Rectal smooth muscle tissue (tissue), 1 donor: ENCODE measurements at regions not wholly inside any gene's neighbourhood (a gene's known extent, or its start where the extent isn't known, plus 50 kb on each side); places are given as distances from the start of the nearest gene placed in this dataset.

ENCODE experiments used
- H3K27ac ChIP-seq: one replicate; pipeline ENCODE4 v1.7.0; 2013; ENCODE audit warnings: low read depth, low read length, inconsistent platforms
- H3K27me3 ChIP-seq: one replicate; pipeline ENCODE4 v1.7.0; 2013; ENCODE audit warnings: low read length; ENCODE audit not compliant: control insufficient read depth, insufficient read depth
- H3K36me3 ChIP-seq: one replicate; pipeline ENCODE4 v1.7.0; 2013; ENCODE audit warnings: low read length; ENCODE audit not compliant: control insufficient read depth, insufficient read depth
- H3K4me1 ChIP-seq: one replicate; pipeline ENCODE4 v1.7.0; 2013; ENCODE audit warnings: low read length; ENCODE audit not compliant: control insufficient read depth, insufficient read depth
- H3K4me3 ChIP-seq: one replicate; pipeline ENCODE4 v1.7.0; 2013; ENCODE audit warnings: low read length
- H3K9ac ChIP-seq: one replicate; pipeline ENCODE4 v1.7.0; 2013; ENCODE audit warnings: low read length

GRCh38 chr16:80084614-80085013 is 456.2 kb upstream of the DYNLRB2 start:
- H3K9ac ChIP-seq = no peak overlapping the region
- H3K36me3 ChIP-seq = no peaks in the 10 kb centered on the region
- no peaks in the 10 kb centered on the region for H3K4me1 ChIP-seq
- no peaks in the 10 kb centered on the region for H3K27me3 ChIP-seq
- no peak overlapping the region for H3K27ac ChIP-seq
- H3K4me3 ChIP-seq = no peak overlapping the region

- H3K36me3 ChIP-seq = no peaks in the 10 kb centered on the region
- no peak overlapping the region for H3K27ac ChIP-seq
- no peak overlapping the region for H3K4me3 ChIP-seq
- no peak overlapping the region for H3K9ac ChIP-seq
- no peaks in the 10 kb centered on the region for H3K4me1 ChIP-seq
- H3K27me3 ChIP-seq = no peaks in the 10 kb centered on the region
Measured at GRCh38 chr16:80084163-80084562, 456.6 kb upstream of the DYNLRB2 start.

GRCh38 chr16:80082906-80083305 is 457.9 kb upstream of the DYNLRB2 start:
- no peak overlapping the region for H3K27ac ChIP-seq
- no peaks in the 10 kb centered on the region for H3K4me1 ChIP-seq
- H3K9ac ChIP-seq = no peak overlapping the region
- H3K36me3 ChIP-seq = no peaks in the 10 kb centered on the region
- no peak overlapping the region for H3K4me3 ChIP-seq
- no peaks in the 10 kb centered on the region for H3K27me3 ChIP-seq

GRCh38 chr16:80081846-80082245 is 458.9 kb upstream of the DYNLRB2 start:
- Histone ChIP-seq H3K4me1 (no peaks in the 10 kb centered on the region), H3K27ac (no peak overlapping the region), H3K27me3 (no peaks in the 10 kb centered on the region), H3K36me3 (no peaks in the 10 kb centered on the region), H3K9ac (no peak overlapping the region), H3K4me3 (no peak overlapping the region)

- Histone ChIP-seq H3K4me1 (no peaks in the 10 kb centered on the region), H3K4me3 (no peak overlapping the region), H3K36me3 (no peaks in the 10 kb centered on the region), H3K27me3 (no peaks in the 10 kb centered on the region), H3K9ac (no peak overlapping the region), H3K27ac (no peak overlapping the region)
Measured at GRCh38 chr16:80080287-80080851, 460.4 kb upstream of the DYNLRB2 start.

- no peak overlapping the region for H3K4me3 ChIP-seq
- H3K27ac ChIP-seq = no peak overlapping the region
- no peaks in the 10 kb centered on the region for H3K27me3 ChIP-seq
- no peaks in the 10 kb centered on the region for H3K4me1 ChIP-seq
- H3K9ac ChIP-seq = no peak overlapping the region
- H3K36me3 ChIP-seq = no peaks in the 10 kb centered on the region
Measured at GRCh38 chr16:80079072-80079471, 461.7 kb upstream of the DYNLRB2 start.

- H3K27me3 ChIP-seq = no peaks in the 10 kb centered on the region
- no peaks in the 10 kb centered on the region for H3K36me3 ChIP-seq
- H3K27ac ChIP-seq = no peak overlapping the region
- H3K4me3 ChIP-seq = no peak overlapping the region
- no peak overlapping the region for H3K9ac ChIP-seq
- no peaks in the 10 kb centered on the region for H3K4me1 ChIP-seq
Measured at GRCh38 chr16:80077696-80078095, 463.1 kb upstream of the DYNLRB2 start.

- Histone ChIP-seq H3K9ac (no peak overlapping the region), H3K27me3 (no peaks in the 10 kb centered on the region), H3K4me3 (no peak overlapping the region), H3K36me3 (no peaks in the 10 kb centered on the region), H3K4me1 (no peaks in the 10 kb centered on the region), H3K27ac (no peak overlapping the region)
Measured at GRCh38 chr16:80074329-80074728, 466.5 kb upstream of the DYNLRB2 start.

GRCh38 chr16:80071964-80072456 is 468.8 kb upstream of the DYNLRB2 start:
- no peaks in the 10 kb centered on the region for H3K27me3 ChIP-seq
- no peak overlapping the region for H3K27ac ChIP-seq
- H3K4me3 ChIP-seq = no peak overlapping the region
- H3K9ac ChIP-seq = no peak overlapping the region
- no peaks in the 10 kb centered on the region for H3K36me3 ChIP-seq
- no peaks in the 10 kb centered on the region for H3K4me1 ChIP-seq

GRCh38 chr16:80066805-80067580 is 466.5 kb upstream of the MAF start:
- Histone ChIP-seq H3K4me3 (no peak overlapping the region), H3K27me3 (no peaks in the 10 kb centered on the region), H3K27ac (no peak overlapping the region), H3K4me1 (no peaks in the 10 kb centered on the region), H3K36me3 (no peaks in the 10 kb centered on the region), H3K9ac (no peak overlapping the region)

GRCh38 chr16:80065541-80065940 is 465.0 kb upstream of the MAF start:
- Histone ChIP-seq H3K36me3 (no peaks in the 10 kb centered on the region), H3K4me3 (no peak overlapping the region), H3K4me1 (no peaks in the 10 kb centered on the region), H3K27me3 (no peaks in the 10 kb centered on the region), H3K9ac (no peak overlapping the region), H3K27ac (no peak overlapping the region)

- H3K27me3 ChIP-seq = no peaks in the 10 kb centered on the region
- no peak overlapping the region for H3K4me3 ChIP-seq
- no peaks in the 10 kb centered on the region for H3K36me3 ChIP-seq
- H3K4me1 ChIP-seq = peaks cover 5% of the 10 kb centered on the region
- no peak overlapping the region for H3K9ac ChIP-seq
- H3K27ac ChIP-seq = no peak overlapping the region
Measured at GRCh38 chr16:80063713-80064069, 463.2 kb upstream of the MAF start.
